ENCODE measurements at regions not wholly inside any gene's neighbourhood (a gene's known extent, or its start where the extent isn't known, plus 50 kb on each side); places are given as distances from the start of the nearest gene placed in this dataset.

DNA sequence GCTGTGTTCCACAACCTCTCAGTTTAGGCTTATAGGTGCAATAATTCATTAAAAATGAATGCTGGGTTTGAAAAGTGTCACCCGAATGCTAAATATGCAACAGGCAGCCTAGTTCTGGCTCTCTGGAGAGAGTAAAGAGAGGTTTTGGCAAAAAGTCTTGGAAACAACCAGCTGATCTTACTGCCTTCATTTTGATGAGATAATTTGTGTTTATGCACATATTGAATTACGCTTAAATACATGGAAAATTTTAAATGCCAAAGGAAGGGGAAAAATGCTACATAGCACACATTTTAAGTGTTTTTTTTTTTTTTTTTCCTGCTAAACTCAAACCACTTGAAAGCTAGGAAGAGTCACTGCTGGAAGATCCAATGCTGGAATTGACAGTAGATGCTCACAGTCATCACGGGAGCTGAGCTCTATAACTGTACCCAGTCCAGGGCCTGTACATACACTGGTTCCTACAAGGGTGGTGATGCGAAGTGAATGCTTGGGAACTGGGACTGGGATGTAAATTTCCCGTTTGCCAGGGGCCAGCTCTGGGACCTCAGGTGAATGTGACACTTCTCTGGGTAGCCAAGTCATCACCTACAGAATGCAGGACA is 151.5 kb downstream of the PFKFB3 start:
- no peak for ATAC-seq
- no peak for DNase-seq
- no peak overlapping the region for H3K4me3 ChIP-seq
- peaks cover 0 to 14% of the 10 kb centered on the region in 2 donors for H3K9me3 ChIP-seq
- H3K27me3 ChIP-seq: no peaks in the 10 kb centered on the region
- no peaks in the 10 kb centered on the region for H3K36me3 ChIP-seq
- intact Hi-C loops (cut with DNase I): no loop called here
- peaks cover 0 to 8% of the 10 kb centered on the region in 2 donors for H3K4me1 ChIP-seq
- TF ChIP-seq, protein P1, sequence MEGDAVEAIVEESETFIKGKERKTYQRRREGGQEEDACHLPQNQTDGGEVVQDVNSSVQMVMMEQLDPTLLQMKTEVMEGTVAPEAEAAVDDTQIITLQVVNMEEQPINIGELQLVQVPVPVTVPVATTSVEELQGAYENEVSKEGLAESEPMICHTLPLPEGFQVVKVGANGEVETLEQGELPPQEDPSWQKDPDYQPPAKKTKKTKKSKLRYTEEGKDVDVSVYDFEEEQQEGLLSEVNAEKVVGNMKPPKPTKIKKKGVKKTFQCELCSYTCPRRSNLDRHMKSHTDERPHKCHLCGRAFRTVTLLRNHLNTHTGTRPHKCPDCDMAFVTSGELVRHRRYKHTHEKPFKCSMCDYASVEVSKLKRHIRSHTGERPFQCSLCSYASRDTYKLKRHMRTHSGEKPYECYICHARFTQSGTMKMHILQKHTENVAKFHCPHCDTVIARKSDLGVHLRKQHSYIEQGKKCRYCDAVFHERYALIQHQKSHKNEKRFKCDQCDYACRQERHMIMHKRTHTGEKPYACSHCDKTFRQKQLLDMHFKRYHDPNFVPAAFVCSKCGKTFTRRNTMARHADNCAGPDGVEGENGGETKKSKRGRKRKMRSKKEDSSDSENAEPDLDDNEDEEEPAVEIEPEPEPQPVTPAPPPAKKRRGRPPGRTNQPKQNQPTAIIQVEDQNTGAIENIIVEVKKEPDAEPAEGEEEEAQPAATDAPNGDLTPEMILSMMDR (IDR thresholded peaks at IDR 0.05): no peak
- no peak overlapping the region for H3K27ac ChIP-seq

DNA sequence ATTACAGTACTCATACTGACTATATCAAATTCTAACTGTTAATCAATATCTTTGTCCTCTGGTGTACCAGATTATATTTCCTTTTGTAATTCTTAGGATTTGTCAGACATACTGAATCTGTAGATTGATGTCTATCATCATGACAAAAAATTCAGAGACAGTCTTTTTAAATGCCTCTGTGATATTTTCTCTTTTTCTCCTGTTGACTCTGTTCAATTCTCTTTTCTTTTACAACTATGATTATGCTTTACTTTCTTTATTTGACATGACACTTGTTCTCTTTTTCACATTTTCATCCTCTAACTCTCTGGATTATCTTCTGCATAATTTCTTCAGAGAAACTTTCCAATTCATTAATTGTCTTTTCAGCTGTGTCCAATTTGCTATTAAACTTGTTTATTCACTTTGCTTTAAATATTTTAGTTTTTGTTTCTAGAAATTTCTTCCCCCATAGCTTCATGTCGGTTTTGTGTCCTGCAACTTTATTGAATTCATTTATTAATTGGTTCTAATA is 153.6 kb downstream of the PFKFB3 start:
- intact Hi-C loops (cut with DNase I): no loop called here
- ATAC-seq: no peak

DNA sequence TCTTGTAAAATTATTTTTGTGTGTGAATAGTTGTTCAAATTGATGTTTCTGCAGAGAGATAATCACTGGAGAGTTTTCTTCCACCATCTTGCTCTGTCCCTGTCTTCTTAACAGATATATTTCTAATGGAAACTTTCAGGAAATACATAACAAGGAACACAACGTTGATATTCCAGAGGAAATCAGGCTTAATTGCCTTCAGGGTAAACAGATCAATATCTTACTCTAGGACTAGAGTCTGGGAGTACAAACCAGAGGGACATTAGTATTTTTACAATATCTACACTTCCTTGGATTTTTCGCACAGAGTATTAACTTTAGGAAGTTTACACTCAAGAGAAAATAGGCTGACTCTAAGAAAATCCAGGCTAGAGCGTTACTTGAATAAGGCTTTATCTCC is 159.1 kb downstream of the PFKFB3 start:
- H3K27me3 ChIP-seq: no peaks in the 10 kb centered on the region
- H3K4me1 ChIP-seq: peaks cover 0 to 15% of the 10 kb centered on the region in 2 donors
- peaks cover 0 to 4% of the 10 kb centered on the region in 2 donors for H3K9me3 ChIP-seq
- intact Hi-C loops (cut with DNase I): no loop called here
- no peaks in the 10 kb centered on the region for H3K36me3 ChIP-seq
- H3K4me3 ChIP-seq: no peak overlapping the region
- no peak overlapping the region for H3K27ac ChIP-seq
- TF ChIP-seq, protein P1 (IDR thresholded peaks at IDR 0.05): no peak
- DNase-seq (no peak), ATAC-seq (no peak)

More for the DNA sequence above, 153.6 kb downstream of the PFKFB3 start:
- no peaks in the 10 kb centered on the region for H3K36me3 ChIP-seq
- H3K27ac ChIP-seq: no peak overlapping the region
- H3K4me3 ChIP-seq: no peak overlapping the region
- H3K9me3 ChIP-seq: peaks cover 0 to 14% of the 10 kb centered on the region in 2 donors
- TF ChIP-seq, protein P1 (IDR thresholded peaks at IDR 0.05): no peak
- H3K4me1 ChIP-seq: no peaks in the 10 kb centered on the region
- no peak for DNase-seq
- H3K27me3 ChIP-seq: no peaks in the 10 kb centered on the region

DNA sequence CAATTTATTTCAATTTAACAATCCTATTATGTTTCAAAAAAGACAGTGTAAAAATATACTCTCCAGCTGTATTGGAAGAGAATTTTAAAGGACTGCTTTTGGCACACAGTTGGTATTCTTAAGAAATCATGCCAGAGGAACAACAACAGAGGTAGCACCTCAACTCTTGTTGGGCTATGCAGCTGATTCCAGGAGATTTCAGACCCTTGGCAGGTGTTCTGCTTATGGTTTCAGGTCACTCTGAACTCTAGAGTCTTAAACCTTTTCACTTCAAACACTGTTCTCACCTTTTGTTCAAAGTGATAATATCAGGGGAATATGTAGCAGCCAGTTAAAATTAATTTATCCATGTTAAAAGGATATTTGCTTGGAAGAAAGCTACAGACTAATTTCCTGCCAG is 160.1 kb downstream of the PFKFB3 start:
- no peaks in the 10 kb centered on the region for H3K36me3 ChIP-seq
- peaks cover 0 to 2% of the 10 kb centered on the region in 2 donors for H3K9me3 ChIP-seq
- H3K4me3 ChIP-seq: no peak overlapping the region
- DNase-seq (no peak), ATAC-seq (no peak)
- H3K4me1 ChIP-seq: peaks cover 0 to 15% of the 10 kb centered on the region in 2 donors
- TF ChIP-seq, protein P1 (IDR thresholded peaks at IDR 0.05): no peak
- intact Hi-C loops (cut with DNase I): no loop called here
- H3K27ac ChIP-seq: peak overlapping the region in 1 of 2 donors; percentile 53
- H3K27me3 ChIP-seq: no peaks in the 10 kb centered on the region

DNA sequence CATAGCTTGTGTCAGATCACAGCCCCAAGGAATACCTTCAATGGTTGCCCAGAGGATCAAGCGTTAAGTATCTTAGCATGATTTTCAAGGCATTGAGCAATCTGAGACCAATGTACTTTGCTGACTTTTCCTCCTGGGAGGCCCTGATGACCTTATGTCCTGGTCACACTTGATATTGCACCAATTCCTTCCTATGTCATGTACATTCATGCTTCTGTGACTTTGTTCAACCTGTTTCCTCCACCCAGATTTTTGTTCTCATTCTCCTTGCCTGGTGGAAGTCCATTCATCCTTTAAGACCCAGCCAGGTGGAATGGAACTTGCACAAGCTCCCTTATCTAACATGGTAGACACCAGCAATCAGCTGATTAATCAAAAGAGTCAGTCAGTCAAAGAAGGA is 160.8 kb downstream of the PFKFB3 start:
- Histone ChIP-seq H3K27me3 (no peaks in the 10 kb centered on the region), H3K4me3 (no peak overlapping the region), H3K4me1 (peaks cover 0 to 15% of the 10 kb centered on the region in 2 donors), H3K9me3 (no peaks in the 10 kb centered on the region), H3K36me3 (no peaks in the 10 kb centered on the region), H3K27ac (peak overlapping the region in 1 of 2 donors; percentile 53)
- TF ChIP-seq, protein P1 (IDR thresholded peaks at IDR 0.05): no peak
- no peak for DNase-seq
- intact Hi-C loops (cut with DNase I): no loop called here
- no peak for ATAC-seq

Data from left lung (tissue), 4 donors.